Endodermal cell (in vitro differentiated cells): ENCODE measurements at regions not wholly inside any gene's neighbourhood (a gene's known extent, or its start where the extent isn't known, plus 50 kb on each side); places are given as distances from the start of the nearest gene placed in this dataset.

ENCODE experiments used
- DNase-seq: peaks from one replicate; pipeline ENCODE4 v3.0.0-alpha.2; 2017
- H3K27ac ChIP-seq: 2 replicates; pipeline ENCODE4 v1.5.1; 2013; ENCODE audit warnings: mild to moderate bottlenecking, low read depth, low read length, moderate library complexity
- H3K27me3 ChIP-seq: 2 replicates; pipeline ENCODE4 v1.6.1; 2013; ENCODE audit warnings: mild to moderate bottlenecking, low read length, moderate library complexity; ENCODE audit not compliant: insufficient read depth, control insufficient read depth, poor library complexity, severe bottlenecking
- H3K36me3 ChIP-seq: 2 replicates; pipeline ENCODE4 v1.7.0; 2013; ENCODE audit warnings: mild to moderate bottlenecking, low read length, moderate library complexity; ENCODE audit not compliant: control insufficient read depth, insufficient read depth
- H3K4me1 ChIP-seq: one replicate; pipeline ENCODE4 v1.7.0; 2013; ENCODE audit warnings: low read length; ENCODE audit not compliant: control insufficient read depth, insufficient read depth
- H3K4me3 ChIP-seq: 2 replicates; pipeline ENCODE4 v1.5.1; 2013; ENCODE audit warnings: mild to moderate bottlenecking, low read length, moderate library complexity
- H3K9ac ChIP-seq: 2 replicates; pipeline ENCODE4 v1.6.1; 2013; ENCODE audit warnings: mild to moderate bottlenecking, low read length, moderate library complexity; ENCODE audit not compliant: poor library complexity, severe bottlenecking; ENCODE audit errors: extremely low read depth
- H3K9me3 ChIP-seq: 2 replicates; pipeline ENCODE4 v1.6.1; 2013; ENCODE audit warnings: mild to moderate bottlenecking, low read length, moderate library complexity; ENCODE audit not compliant: control insufficient read depth
- H3K27ac Mint-ChIP-seq: 2 replicates; pipeline ENCODE4 v1.8.0; 2020; ENCODE audit warnings: mixed read lengths
- H3K27me3 Mint-ChIP-seq: 2 replicates; pipeline ENCODE4 v1.8.0; 2021; ENCODE audit warnings: mild to moderate bottlenecking, mixed read lengths; ENCODE audit not compliant: insufficient read depth
- H3K36me3 Mint-ChIP-seq: 2 replicates; pipeline ENCODE4 v1.8.0; 2020; ENCODE audit warnings: low read depth, mixed read lengths
- H3K4me1 Mint-ChIP-seq: 2 replicates; pipeline ENCODE4 v1.8.0; 2020; ENCODE audit warnings: mixed read lengths
- H3K4me3 Mint-ChIP-seq: 2 replicates; pipeline ENCODE4 v1.8.0; 2020; ENCODE audit warnings: mild to moderate bottlenecking, moderate library complexity, mixed read lengths
- H3K9me3 Mint-ChIP-seq: 2 replicates; pipeline ENCODE4 v1.8.0; 2020; ENCODE audit warnings: mild to moderate bottlenecking, mixed read lengths
- CTCF ChIP-seq: fragments of 200-600 bp; sonication (generic); conservative IDR thresholded peaks from 2 replicates; pipeline ENCODE4 v1.5.0; 2021; ENCODE audit warnings: antibody characterized with exemption, mild to moderate bottlenecking
- WGBS, 2 experiments: methylation state at CpG; one replicate each; pipeline versions ENCODE4 v1.1.5 to v1.1.7; 2013; ENCODE audit warnings: missing lambda C conversion rate in 2 of 2, mixed read lengths in 1 of 2; ENCODE audit not compliant: insufficient coverage in 1 of 2, insufficient read length in 1 of 2; 5-methylcytosine and 5-hydroxymethylcytosine counted together

GRCh38 chr1:108070662-108071061 lies 105.7 kb upstream of the VAV3 start:
- DNase-seq: no peak
- 93 to 100% methylated on average over 1 to 2 of the region's 2 CpGs for WGBS, 2 experiments
- no peak overlapping the region for H3K27ac Mint-ChIP-seq
- H3K27me3 ChIP-seq: no peaks in the 10 kb centered on the region
- no peaks in the 10 kb centered on the region for H3K9me3 ChIP-seq
- no peak overlapping the region for H3K4me3 ChIP-seq
- H3K27ac ChIP-seq: no peak overlapping the region
- H3K27me3 Mint-ChIP-seq: no peaks in the 10 kb centered on the region
- no peak overlapping the region for H3K9ac ChIP-seq
- H3K4me1 ChIP-seq: no peaks in the 10 kb centered on the region
- H3K36me3 ChIP-seq: no peaks in the 10 kb centered on the region
- no peaks in the 10 kb centered on the region for H3K9me3 Mint-ChIP-seq
- H3K4me1 Mint-ChIP-seq: peaks cover 8% of the 10 kb centered on the region
- no peak for TF ChIP-seq CTCF
- no peak overlapping the region for H3K4me3 Mint-ChIP-seq
- H3K36me3 Mint-ChIP-seq: no peaks in the 10 kb centered on the region

- no peak for TF ChIP-seq CTCF
- no peak overlapping the region for H3K27ac Mint-ChIP-seq
- no peak overlapping the region for H3K4me3 Mint-ChIP-seq
- no peaks in the 10 kb centered on the region for H3K27me3 ChIP-seq
- H3K4me3 ChIP-seq: no peak overlapping the region
- H3K27me3 Mint-ChIP-seq: no peaks in the 10 kb centered on the region
- H3K9me3 Mint-ChIP-seq: peaks cover 1% of the 10 kb centered on the region
- H3K27ac ChIP-seq: no peak overlapping the region
- no peaks in the 10 kb centered on the region for H3K36me3 ChIP-seq
- peaks cover 8% of the 10 kb centered on the region for H3K4me1 Mint-ChIP-seq
- WGBS, 2 experiments: 63 to 72% methylated on average over 2 of the region's 2 CpGs
- no peak for DNase-seq
- H3K9ac ChIP-seq: no peak overlapping the region
- H3K9me3 ChIP-seq: no peaks in the 10 kb centered on the region
- no peaks in the 10 kb centered on the region for H3K36me3 Mint-ChIP-seq
- no peaks in the 10 kb centered on the region for H3K4me1 ChIP-seq
Measured at GRCh38 chr1:108067884-108068540, 103.0 kb upstream of the VAV3 start.

GRCh38 chr1:108066808-108067207 lies 101.8 kb upstream of the VAV3 start:
- no peaks in the 10 kb centered on the region for H3K27me3 Mint-ChIP-seq
- Histone ChIP-seq H3K27me3 (no peaks in the 10 kb centered on the region), H3K36me3 (no peaks in the 10 kb centered on the region), H3K4me3 (no peak overlapping the region), H3K9me3 (peaks cover 2% of the 10 kb centered on the region), H3K27ac (no peak overlapping the region), H3K4me1 (no peaks in the 10 kb centered on the region), H3K9ac (no peak overlapping the region)
- H3K9me3 Mint-ChIP-seq: peaks cover 12% of the 10 kb centered on the region
- 91% methylated on average over 1 of the region's 1 CpG; no CpG with 5 or more reads in 1 of the 2 experiments for WGBS, 2 experiments
- no peak for DNase-seq
- H3K4me1 Mint-ChIP-seq: no peaks in the 10 kb centered on the region
- H3K4me3 Mint-ChIP-seq: no peak overlapping the region
- no peak for TF ChIP-seq CTCF
- H3K36me3 Mint-ChIP-seq: no peaks in the 10 kb centered on the region
- no peak overlapping the region for H3K27ac Mint-ChIP-seq
